GM21381 (cell line): ENCODE measurements at regions not wholly inside any gene's neighbourhood (a gene's known extent, or its start where the extent isn't known, plus 50 kb on each side); places are given as distances from the start of the nearest gene placed in this dataset.

ENCODE experiments used
- ATAC-seq: cut with Tn5 transposase; IDR thresholded peaks from one replicate; pipeline ENCODE4 v1.9.1; 2021; ENCODE audit warnings: mild to moderate bottlenecking, moderate library complexity; ENCODE audit not compliant: unreplicated experiment

GRCh38 chr3:170784406-170784805, 85.6 kb downstream of the RPL22L1 start:
- no peak for ATAC-seq

- ATAC-seq: no peak
Observed at GRCh38 chr3:170780955-170781354, 89.0 kb downstream of the RPL22L1 start.

- no peak for ATAC-seq
Observed at GRCh38 chr3:170780471-170780870, 89.5 kb downstream of the RPL22L1 start.

GRCh38 chr3:170778240-170779217, 91.5 kb downstream of the RPL22L1 start:
- no peak for ATAC-seq

- no peak for ATAC-seq
Observed at GRCh38 chr3:170777564-170777926, 92.5 kb downstream of the RPL22L1 start.

GRCh38 chr3:170776887-170777563, 93.0 kb downstream of the RPL22L1 start:
- no peak for ATAC-seq

GRCh38 chr3:170773682-170774425, 96.1 kb downstream of the RPL22L1 start:
- ATAC-seq: no peak

- ATAC-seq: no peak
Observed at GRCh38 chr3:170772175-170772574, 97.8 kb downstream of the RPL22L1 start.

- ATAC-seq: no peak
Observed at GRCh38 chr3:170768334-170768801, 101.6 kb downstream of the RPL22L1 start.

GRCh38 chr3:170767576-170767941, 102.4 kb downstream of the RPL22L1 start:
- ATAC-seq: no peak

- ATAC-seq: no peak
Observed at GRCh38 chr3:170766823-170767575, 103.0 kb downstream of the RPL22L1 start.

GRCh38 chr3:170766253-170766652, 103.7 kb downstream of the RPL22L1 start:
- ATAC-seq: no peak

GRCh38 chr3:170765419-170766078, 104.4 kb downstream of the RPL22L1 start:
- no peak for ATAC-seq

- no peak for ATAC-seq
Observed at GRCh38 chr3:170764017-170764416, 106.0 kb downstream of the RPL22L1 start.

- no peak for ATAC-seq
Observed at GRCh38 chr3:170762064-170762463, 107.9 kb downstream of the RPL22L1 start.

- ATAC-seq: no peak
Observed at GRCh38 chr3:170761103-170761502, 108.9 kb downstream of the RPL22L1 start.

GRCh38 chr3:170760174-170760526, 109.8 kb downstream of the RPL22L1 start:
- ATAC-seq: no peak

- no peak for ATAC-seq
Observed at GRCh38 chr3:170759511-170760173, 110.4 kb downstream of the RPL22L1 start.

GRCh38 chr3:170757038-170757437, 113.0 kb downstream of the RPL22L1 start:
- ATAC-seq: no peak

GRCh38 chr3:170754311-170754693, 115.7 kb downstream of the RPL22L1 start:
- no peak for ATAC-seq
